ENCODE measurements at regions not wholly inside any gene's neighbourhood (a gene's known extent, or its start where the extent isn't known, plus 50 kb on each side); places are given as distances from the start of the nearest gene placed in this dataset.

GRCh38 chr16:82317411-82318167, 147.6 kb upstream of the MPHOSPH6 start:
- TF ChIP-seq RFX5 (IDR thresholded peaks at IDR 0.05; ENCODE audit: low read length) (no peak), CTCF (IDR thresholded peaks at IDR 0.05) (no peak), USF2 (IDR thresholded peaks at IDR 0.05; ENCODE audit: borderline replicate concordance, low read depth, low read length) (no peak), JUND (IDR thresholded peaks at IDR 0.05) (no peak), MAX (IDR thresholded peaks at IDR 0.05; ENCODE audit: low read depth) (no peak), ELF1 (IDR thresholded peaks at IDR 0.05) (no peak), POLR2AphosphoS5 (IDR thresholded peaks at IDR 0.05; ENCODE audit: low read depth, low read length) (no peak), REST (IDR thresholded peaks at IDR 0.05; ENCODE audit: low read depth, low read length) (no peak), EP300 (IDR thresholded peaks at IDR 0.05; ENCODE audit: borderline replicate concordance in 1 of 2, low read depth in 1 of 2, low read length in 1 of 2) (no peak), YY1 (IDR thresholded peaks at IDR 0.05; ENCODE audit: low read depth) (no peak), TAF1 (IDR thresholded peaks at IDR 0.05; ENCODE audit: borderline replicate concordance, low read depth, low read length) (no peak), SIN3A (IDR thresholded peaks at IDR 0.05; ENCODE audit: borderline replicate concordance, low read depth, low read length) (no peak), SMC3 (IDR thresholded peaks at IDR 0.05; ENCODE audit: low read depth, low read length) (no peak)

All from SK-N-SH (cell line).